ENCODE measurements at regions not wholly inside any gene's neighbourhood (a gene's known extent, or its start where the extent isn't known, plus 50 kb on each side); places are given as distances from the start of the nearest gene placed in this dataset.
"Not testable (repeated sequence)": the region's sequence is repeated elsewhere in the genome, so short reads cannot be mapped to it uniquely, and the experiment has no call there.

DNA sequence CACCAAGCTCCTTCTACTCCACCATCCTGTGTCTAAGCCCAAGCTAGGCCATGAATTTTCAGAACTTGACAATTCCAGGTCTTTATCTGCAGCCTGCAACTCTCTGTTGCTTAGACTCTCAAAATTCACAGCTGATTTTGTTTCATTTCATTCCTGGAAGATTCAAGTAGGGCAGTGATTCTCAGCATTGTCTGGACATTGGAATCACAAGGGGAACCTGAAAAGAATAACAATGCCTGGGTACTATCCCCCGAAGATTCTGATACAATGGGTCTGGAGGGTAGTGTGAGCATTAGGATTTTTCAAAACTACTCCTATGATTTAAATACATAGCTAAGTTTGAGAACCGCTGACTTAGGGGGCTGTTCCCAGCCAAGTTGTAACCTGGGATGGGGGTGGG lies 534.7 kb upstream of the IL12A start:
- no peak for DNase-seq (ENCODE audit: low read depth in 2 of 2)

DNA sequence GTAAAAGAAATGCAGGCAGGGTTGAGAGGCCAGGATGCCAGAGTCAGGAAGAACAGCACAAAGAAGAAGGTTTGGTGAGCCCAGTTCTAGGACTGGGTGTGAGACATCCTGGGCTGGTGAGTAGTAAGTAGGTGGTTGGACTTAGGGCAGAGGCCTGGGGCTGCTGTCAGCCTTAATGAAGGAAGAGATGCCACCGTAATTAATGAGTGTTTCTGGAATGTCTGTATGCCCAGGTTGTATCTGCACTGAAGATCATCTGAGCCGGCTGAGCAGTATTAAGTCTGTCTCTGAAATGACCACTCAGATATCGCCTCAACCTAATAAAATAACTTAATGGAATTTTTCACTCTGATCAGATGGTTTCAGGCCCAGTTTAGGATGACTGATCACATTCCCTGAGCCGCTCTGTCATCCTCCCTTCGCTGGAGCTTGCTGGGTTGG lies 532.9 kb upstream of the IL12A start:
- no peak for DNase-seq (ENCODE audit: low read depth in 2 of 2)

GRCh38 chr3:159458010-159458409 lies 530.6 kb upstream of the IL12A start:
- DNase-seq (ENCODE audit: low read depth in 2 of 2), result no peak

DNA sequence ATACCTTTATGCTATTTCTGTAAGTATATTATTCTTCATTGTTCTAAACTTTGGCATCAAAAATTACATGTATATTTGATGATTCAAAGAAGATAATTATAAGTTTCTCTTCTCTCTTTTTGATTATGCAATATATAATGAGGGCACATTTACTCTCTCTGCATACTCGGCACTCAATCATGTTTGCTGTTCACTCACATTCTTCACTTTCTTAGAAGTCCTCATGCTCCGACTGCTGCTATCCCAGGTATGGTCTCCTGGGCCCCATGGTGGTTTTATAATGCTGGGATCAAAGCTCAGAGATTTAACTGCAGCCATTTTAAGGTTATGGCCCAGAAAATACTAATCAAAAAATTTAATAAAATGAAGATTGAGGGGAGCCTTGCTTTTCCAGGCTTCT lies 529.7 kb upstream of the IL12A start:
- DNase-seq (ENCODE audit: low read depth in 2 of 2), result no peak

GRCh38 chr3:159472611-159473010 lies 516.0 kb upstream of the IL12A start:
- DNase-seq (ENCODE audit: low read depth in 2 of 2), result no peak

GRCh38 chr3:159473206-159473605 lies 515.4 kb upstream of the IL12A start:
- DNase-seq (ENCODE audit: low read depth in 2 of 2), result no peak

DNA sequence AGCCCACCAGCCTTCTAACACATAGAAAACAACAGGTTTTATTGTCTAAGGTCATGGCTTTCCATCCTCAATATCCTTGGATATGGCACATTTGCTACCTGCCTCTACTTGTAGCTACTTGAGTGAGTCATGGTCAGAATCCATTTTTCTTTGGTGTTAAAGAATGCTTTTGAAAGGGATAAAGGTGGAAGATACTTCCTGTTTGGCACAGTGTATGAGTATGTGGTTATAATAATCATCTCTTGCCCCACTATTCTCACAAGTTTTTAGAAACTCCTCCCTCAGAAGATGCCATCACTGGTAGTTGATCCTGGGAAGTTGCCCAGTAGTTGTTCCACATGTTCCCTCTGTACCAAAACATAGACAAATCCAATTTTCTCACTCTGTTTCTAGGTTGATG lies 508.6 kb upstream of the IL12A start:
- no peak for DNase-seq (ENCODE audit: low read depth in 2 of 2)

DNA sequence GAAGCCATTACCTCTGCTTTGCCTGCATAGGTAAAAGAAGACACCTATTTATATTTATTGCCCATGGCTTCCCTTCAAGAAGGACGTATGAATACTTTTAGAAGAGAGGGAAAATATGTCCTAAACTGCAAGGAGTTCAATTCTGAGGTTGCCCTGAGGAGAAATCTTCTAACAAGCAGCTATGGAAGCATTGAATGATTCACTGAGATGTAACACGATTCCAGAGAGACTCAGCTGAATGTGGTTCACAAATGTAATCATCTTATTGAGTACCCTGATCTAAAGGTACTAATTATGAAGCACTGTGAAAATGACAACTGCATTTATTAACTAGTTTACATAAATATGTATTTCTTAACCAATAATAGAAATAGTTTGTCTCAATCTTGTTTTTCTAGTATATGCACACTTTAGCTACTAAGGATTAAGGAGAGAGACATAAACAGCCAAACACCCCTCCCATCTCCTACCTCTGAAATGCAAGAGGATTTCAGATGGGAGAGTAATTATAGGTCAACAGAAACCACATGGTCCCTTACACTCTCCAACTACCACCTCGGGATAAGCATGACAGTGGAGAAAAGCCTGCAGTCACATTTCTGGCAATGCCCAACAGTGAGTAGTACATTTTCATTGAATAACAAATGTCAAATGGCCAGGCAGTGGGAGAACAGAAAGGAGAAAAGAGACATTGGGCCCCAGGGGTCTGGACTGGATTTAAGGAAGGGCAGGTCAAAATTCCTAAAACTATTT lies 506.2 kb upstream of the IL12A start:
- DNase-seq (ENCODE audit: low read depth in 2 of 2), result no peak

DNA sequence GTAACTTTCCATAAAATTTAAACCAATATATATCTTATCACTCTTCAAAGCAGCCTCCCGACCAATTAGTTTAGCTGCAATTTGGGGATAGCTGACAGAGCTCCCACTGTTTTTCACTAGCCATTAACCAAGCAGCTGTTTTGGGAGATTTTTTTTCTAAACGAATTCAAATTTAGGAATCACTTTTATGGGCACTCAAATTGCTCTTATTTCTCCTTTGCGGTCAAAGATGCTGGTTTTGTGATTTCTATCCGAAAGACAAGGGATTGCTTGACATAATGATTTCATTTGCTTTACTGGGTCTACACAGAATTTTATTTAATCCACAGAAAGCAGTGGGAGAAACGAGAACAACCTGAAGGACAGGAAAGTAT lies 505.7 kb upstream of the IL12A start:
- no peak for DNase-seq (ENCODE audit: low read depth in 2 of 2)

GRCh38 chr3:159486580-159486979 lies 502.1 kb upstream of the IL12A start:
- DNase-seq (ENCODE audit: low read depth in 2 of 2), result no peak

DNA sequence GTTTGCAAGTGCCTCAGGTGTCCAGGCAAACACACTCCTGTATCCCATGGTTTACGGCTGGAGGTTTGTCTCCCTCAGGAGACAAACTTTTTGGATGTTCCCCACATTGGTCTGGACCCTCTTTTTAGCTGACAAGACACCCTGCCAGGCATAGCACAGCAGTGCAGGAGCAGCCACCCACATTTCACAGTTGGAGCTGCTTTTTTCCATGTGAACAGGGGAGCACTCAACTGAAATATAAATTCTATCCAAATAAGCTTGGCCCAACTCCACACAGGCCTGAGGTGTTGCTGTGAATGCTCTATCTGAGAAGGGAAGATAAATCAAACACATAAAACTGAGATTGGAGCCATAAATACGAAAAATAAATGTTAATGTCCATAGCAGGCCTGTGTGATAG lies 501.3 kb upstream of the IL12A start:
- DNase-seq (ENCODE audit: low read depth in 2 of 2), result no peak

DNA sequence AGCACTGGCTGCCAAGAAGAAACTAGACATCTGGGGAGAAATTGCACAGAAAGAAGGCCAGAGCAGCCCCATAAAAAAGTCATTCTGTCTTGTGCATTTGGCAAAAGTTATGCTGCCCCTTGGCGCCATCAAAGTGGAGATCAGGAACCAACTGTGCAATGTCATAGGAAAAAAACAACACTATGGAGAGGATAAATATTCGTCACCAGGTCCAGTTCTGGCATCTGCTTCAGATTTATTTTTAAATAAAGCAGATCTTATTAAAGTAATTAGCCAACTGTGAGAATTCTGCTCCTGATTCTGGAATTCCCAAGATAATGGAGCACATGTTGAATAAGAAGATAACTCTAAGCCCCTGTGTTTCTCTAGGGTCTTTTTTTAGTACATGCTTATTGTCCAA lies 500.0 kb upstream of the IL12A start:
- no peak for DNase-seq (ENCODE audit: low read depth in 2 of 2)

GRCh38 chr3:159497361-159497760 lies 491.3 kb upstream of the IL12A start:
- DNase-seq (ENCODE audit: low read depth in 2 of 2), result no peak

GRCh38 chr3:159499031-159499793 lies 489.4 kb upstream of the IL12A start:
- no peak for DNase-seq (ENCODE audit: low read depth in 2 of 2)

DNA sequence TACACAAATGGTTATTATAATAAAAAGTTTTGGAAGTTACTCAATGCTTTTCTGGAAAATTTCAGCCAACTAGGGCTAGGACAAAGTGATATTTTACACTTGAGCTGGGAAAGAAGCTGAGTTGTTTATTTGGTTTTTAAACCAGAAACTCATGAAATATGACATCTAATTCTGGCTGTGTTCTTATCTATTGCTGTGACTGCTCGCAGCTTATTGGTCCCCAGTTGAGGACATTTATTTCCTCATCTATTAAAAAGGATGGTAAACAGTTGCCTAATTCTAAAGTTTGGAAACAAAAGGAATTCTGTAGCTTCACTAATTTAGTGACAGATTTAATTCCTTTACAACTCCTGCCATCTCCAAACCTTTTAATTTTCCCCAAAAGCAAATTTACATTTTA lies 487.6 kb upstream of the IL12A start:
- no peak for DNase-seq (ENCODE audit: low read depth in 2 of 2)

DNA sequence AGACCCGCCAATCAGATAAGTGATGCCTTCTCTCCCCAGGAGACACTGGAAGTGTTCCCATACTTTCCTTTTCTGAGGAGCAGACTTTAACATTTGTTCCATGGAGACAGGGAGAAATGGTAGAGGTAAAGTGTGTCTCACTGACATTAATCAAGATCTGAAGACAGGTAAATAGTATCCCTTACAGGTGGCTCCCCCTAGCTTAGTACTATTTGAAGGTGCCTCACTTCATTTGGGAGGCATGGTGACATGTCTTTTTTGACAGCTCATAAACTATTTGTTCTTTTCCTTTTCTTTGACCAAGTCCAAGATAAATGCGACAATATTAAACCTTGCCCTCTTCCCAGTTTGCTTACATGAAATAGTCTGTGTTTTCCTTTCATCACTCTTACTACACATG lies 485.6 kb upstream of the IL12A start:
- DNase-seq (ENCODE audit: low read depth in 2 of 2), result no peak

DNA sequence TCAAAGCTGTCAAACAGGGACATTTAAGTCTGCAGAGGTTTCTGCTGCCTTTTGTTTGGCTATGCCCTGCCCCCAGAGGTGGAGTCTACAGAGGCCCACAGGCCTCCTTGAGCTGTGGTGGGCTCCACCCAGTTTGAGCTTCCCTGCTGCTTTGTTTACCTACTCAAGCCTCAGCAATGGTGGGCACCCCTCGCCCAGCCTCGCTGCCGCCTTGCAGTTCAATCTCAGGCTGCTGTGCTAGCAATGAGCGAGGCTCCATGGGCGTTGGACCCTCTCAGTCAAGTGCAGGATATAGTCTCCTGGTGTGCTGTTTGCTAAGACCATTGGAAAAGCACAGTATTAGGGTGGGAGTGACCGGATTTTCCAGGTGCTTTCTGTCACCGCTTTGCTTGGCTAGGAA lies 477.6 kb upstream of the IL12A start:
- DNase-seq (ENCODE audit: low read depth in 2 of 2), result not testable (repeated sequence)

- no peak for DNase-seq (ENCODE audit: low read depth in 2 of 2)
Measured at GRCh38 chr3:159513444-159513843, 475.2 kb upstream of the IL12A start.

DNA sequence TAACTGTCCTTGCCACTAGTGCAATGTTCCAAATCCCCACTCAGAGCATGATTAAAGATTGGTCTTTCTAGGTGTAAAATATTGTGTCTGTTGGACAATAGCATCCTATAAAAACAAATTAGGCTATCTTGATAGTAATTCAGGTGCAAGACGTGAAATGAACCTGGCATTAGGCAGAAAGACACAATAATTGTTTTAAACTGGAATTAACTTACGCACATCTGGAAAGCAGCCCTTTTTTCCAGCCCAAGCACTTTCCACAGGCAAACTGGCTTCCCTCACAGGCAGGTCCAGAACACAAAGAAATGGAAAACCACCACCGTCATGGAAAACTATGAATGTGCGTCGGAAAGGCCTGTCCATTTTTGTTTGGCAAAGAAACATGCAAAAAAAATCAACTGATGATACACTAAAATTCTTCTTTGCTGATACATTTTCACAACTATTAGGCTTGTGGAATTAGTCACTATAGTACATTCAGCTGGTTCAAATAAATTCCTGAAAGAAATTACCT lies 474.7 kb upstream of the IL12A start:
- DNase-seq (ENCODE audit: low read depth in 2 of 2), result no peak

DNA sequence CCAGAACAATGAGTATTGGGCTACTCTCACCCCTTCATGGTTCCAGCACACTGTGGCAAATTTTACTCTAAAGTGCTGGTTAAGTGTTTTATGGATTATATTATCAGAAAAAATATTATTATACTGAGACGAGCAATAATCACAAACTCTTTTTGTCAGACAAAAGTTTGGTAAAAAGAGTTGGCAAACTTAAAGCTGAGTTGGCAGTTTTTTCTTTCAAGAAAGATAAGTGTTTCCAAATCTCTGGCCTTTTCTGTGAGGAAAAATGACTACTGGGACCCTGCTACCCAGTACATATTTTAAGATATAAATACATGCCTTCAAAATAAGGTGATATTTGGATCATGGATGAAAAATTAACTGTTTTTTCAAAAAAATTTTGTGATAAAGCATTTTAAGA lies 471.5 kb upstream of the IL12A start:
- DNase-seq (ENCODE audit: low read depth in 2 of 2), result no peak

DNA sequence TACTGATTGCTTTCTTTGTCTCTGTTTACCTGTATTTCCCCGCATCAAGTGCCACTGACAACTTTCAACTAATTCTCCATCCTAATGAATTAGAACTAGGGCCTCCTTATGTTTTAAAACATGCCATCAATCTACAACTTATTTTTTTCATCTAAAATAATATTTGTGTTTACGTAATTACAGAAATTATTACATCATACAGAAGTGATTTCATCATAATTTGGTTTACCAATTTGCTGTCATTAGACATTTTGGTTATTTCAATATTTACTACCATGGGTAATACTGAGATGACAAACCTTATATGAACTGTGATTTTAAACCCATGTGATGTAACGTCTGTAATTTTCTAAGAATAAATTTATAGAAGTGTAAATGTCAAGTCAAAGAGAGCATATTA lies 468.0 kb upstream of the IL12A start:
- DNase-seq (ENCODE audit: low read depth in 2 of 2), result no peak

DNA sequence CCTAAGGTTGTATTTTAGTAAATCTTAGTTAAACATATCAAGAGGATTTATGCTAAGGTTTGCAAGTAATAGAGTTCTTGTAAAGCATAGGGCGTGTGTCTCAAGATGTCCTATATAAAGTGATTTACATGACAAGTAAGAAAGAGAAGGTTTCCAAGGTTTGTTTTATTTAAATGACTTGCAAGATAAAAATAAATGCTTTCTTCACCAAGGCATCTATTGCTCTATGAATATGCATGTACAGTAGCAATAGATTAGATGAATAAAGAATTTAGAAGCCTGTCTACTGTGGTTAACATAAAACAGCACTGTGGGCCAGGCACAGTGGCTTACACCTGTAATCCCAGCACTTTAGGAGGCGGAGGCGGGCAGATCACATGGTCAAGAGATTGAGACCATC lies 466.4 kb upstream of the IL12A start:
- DNase-seq (ENCODE audit: low read depth in 2 of 2), result no peak

GRCh38 chr3:159528251-159528895 lies 460.3 kb upstream of the IL12A start:
- DNase-seq (ENCODE audit: low read depth in 2 of 2), result no peak
